ENCODE measurements at regions not wholly inside any gene's neighbourhood (a gene's known extent, or its start where the extent isn't known, plus 50 kb on each side); places are given as distances from the start of the nearest gene placed in this dataset.

DNA sequence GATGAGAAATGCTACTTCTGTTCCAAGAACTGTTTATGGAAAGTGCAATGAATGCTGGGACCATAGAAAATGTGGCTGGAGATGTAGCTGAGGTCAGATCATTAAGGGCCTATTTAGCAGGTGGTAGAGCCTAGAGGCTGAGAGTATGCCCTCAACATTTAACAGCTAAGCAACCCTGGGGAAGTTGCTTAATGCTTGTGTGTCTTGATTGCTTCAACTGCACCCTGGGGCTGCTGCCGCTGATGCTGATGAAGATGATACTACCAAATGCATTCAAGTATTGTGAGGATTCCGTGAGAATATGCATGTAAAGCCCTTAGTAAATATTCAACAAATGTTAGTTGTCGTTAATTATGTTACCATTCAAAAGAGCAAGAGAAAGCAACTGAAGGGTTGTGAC is 273.2 kb downstream of the BCL11A start:
- no peak for TF ChIP-seq CTCF (IDR thresholded peaks at IDR 0.05)
- TF ChIP-seq POLR2A (IDR thresholded peaks at IDR 0.05) = no peak
